ENCODE measurements at regions not wholly inside any gene's neighbourhood (a gene's known extent, or its start where the extent isn't known, plus 50 kb on each side); places are given as distances from the start of the nearest gene placed in this dataset.

DNA sequence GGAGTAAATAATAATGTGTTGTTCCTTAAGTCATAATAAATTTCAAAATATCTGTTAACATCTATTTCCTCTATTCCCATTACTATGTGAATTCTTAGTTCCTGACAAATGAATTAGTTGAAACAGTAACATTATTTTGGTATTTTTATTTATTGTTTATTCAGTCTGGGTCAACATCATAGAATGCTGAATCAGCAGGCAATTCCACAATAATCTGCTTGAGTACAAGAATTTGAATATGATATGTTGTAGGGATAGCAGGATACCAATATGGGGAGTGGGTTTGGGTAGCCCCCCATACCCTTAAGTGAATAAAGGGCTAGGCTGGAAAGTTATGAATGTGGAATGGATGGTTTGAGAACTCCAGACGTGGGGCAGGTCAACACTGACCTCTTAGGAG is 373.2 kb upstream of the CHD6 start:
- TF ChIP-seq EZH2 (IDR thresholded peaks at IDR 0.05; ENCODE audit: borderline replicate concordance, low read length) (no peak), CTCF (IDR thresholded peaks at IDR 0.05; ENCODE audit: low read length) (no peak)
